ENCODE measurements at regions not wholly inside any gene's neighbourhood (a gene's known extent, or its start where the extent isn't known, plus 50 kb on each side); places are given as distances from the start of the nearest gene placed in this dataset.

- no peak for TF ChIP-seq CTCF (IDR thresholded peaks at IDR 0.05; ENCODE audit: poor library complexity, severe bottlenecking)
- no peak for TF ChIP-seq EZH2 (IDR thresholded peaks at IDR 0.05; ENCODE audit: borderline replicate concordance, insufficient read depth, low read length, poor library complexity, severe bottlenecking)
- no peak for TF ChIP-seq MXI1 (conservative IDR thresholded peaks at IDR 0.05; ENCODE audit: poor library complexity, severe bottlenecking)
Observed at GRCh38 chr5:101404531-101404930, 501.4 kb upstream of the ST8SIA4 start.
